CD4-positive, CD25-positive, alpha-beta regulatory T cell (primary cell): ENCODE measurements at regions not wholly inside any gene's neighbourhood (a gene's known extent, or its start where the extent isn't known, plus 50 kb on each side); places are given as distances from the start of the nearest gene placed in this dataset.
"Not testable (repeated sequence)": the region's sequence is repeated elsewhere in the genome, so short reads cannot be mapped to it uniquely, and the experiment has no call there.

ENCODE experiments used
- ATAC-seq, 2 donors: fragments of 150-1000 bp; cut with Tn5 transposase; one replicate each; pipeline ENCODE4 v1.10.0; 2021; ENCODE audit warnings: low read depth in 2 of 2, moderate number of reproducible peaks in 2 of 2, moderate library complexity in 1 of 2
- DNase-seq, 3 donors: peaks; one replicate each; pipeline versions ENCODE4 v3.0.0 to v3.0.0-alpha.2; 2012 to 2022; ENCODE audit warnings: mixed read lengths in 1 of 3
- H3K27ac ChIP-seq: one replicate; pipeline ENCODE4 v1.7.0; 2013; ENCODE audit warnings: mild to moderate bottlenecking, low read length; ENCODE audit not compliant: insufficient read depth, poor library complexity, severe bottlenecking
- H3K27me3 ChIP-seq: one replicate; pipeline ENCODE4 v1.7.0; 2013; ENCODE audit warnings: low read length; ENCODE audit not compliant: control insufficient read depth, insufficient read depth
- H3K36me3 ChIP-seq: one replicate; pipeline ENCODE4 v1.7.0; 2013; ENCODE audit warnings: mild to moderate bottlenecking, low read length, moderate library complexity; ENCODE audit not compliant: control insufficient read depth, insufficient read depth
- H3K4me1 ChIP-seq: 2 replicates; pipeline ENCODE4 v1.7.0; 2013; ENCODE audit warnings: mild to moderate bottlenecking, low read length; ENCODE audit not compliant: insufficient read depth, control insufficient read depth, poor library complexity, severe bottlenecking
- H3K4me3 ChIP-seq: one replicate; pipeline ENCODE4 v1.7.0; 2013; ENCODE audit warnings: low read depth, mild to moderate bottlenecking, low read length, moderate library complexity
- H3K9me3 ChIP-seq, 2 experiments: 1 replicate in 1 of 2; 2 replicates in 1 of 2; pipeline ENCODE4 v1.7.0; 2013; ENCODE audit warnings: low read length in 2 of 2, mild to moderate bottlenecking in 1 of 2, moderate library complexity in 1 of 2; ENCODE audit not compliant: control insufficient read depth in 2 of 2
- H3K27ac Mint-ChIP-seq, 3 donors: one replicate each; pipeline ENCODE4 v1.8.0; 2020 to 2022; ENCODE audit warnings: mild to moderate bottlenecking in 3 of 3, mixed read lengths in 3 of 3, moderate library complexity in 2 of 3
- H3K27me3 Mint-ChIP-seq: one replicate; pipeline ENCODE4 v1.8.0; 2022; ENCODE audit warnings: mild to moderate bottlenecking, mixed read lengths
- H3K36me3 Mint-ChIP-seq: one replicate; pipeline ENCODE4 v1.8.0; 2020; ENCODE audit warnings: mixed read lengths
- H3K4me1 Mint-ChIP-seq, 4 donors: one replicate each; pipeline ENCODE4 v1.8.0; 2020 to 2022; ENCODE audit warnings: mixed read lengths in 4 of 4, mild to moderate bottlenecking in 1 of 4
- H3K4me3 Mint-ChIP-seq, 4 donors: one replicate each; pipeline ENCODE4 v1.8.0; 2020 to 2022; ENCODE audit warnings: mild to moderate bottlenecking in 4 of 4, mixed read lengths in 4 of 4, moderate library complexity in 3 of 4
- H3K9me3 Mint-ChIP-seq, 7 donors: one replicate each; pipeline ENCODE4 v1.8.0; 2020 to 2022; ENCODE audit warnings: mixed read lengths in 7 of 7, mild to moderate bottlenecking in 3 of 7, moderate library complexity in 2 of 7

DNA sequence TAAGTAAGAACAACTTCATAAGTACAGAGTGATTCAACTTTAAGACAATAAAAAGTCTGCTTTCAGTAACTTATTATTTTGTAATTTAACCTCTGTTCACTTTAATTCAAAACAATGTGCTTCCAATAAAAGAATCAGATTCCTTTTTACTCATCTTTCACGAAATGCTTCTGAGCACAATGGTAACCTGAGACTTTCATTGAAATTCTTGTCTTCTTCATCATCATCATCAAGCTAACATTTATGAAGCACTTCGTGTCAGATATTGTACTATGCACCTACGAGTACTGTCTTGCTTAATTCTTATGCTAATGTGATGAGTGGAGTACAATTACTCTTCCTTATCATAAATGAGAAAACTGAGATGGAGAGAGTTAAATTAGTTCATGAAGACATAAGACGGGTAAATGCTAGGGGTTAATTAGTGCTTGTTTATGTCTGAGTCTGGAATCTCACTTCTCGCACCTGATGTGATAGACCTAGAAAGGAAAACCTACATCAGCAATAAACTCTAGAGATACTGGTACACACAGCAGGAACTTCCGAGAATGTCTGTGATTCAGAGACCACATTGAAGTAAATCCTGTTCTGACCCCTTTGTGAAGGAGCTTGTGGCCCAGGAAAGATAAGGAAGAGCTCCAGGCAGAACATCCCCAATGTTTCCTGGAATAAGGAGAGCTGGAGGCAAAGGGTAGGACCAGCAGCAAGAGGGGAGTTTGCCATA, 227.6 kb upstream of the ETAA1 start:
- Mint-ChIP-seq H3K4me1 (no peaks in the 10 kb centered on the region), H3K36me3 (no peaks in the 10 kb centered on the region), H3K27me3 (no peaks in the 10 kb centered on the region), H3K4me3 (no peak overlapping the region), H3K9me3 (peaks cover 0 to 31% (median 2%) of the 10 kb centered on the region in 7 donors), H3K27ac (no peak overlapping the region)
- H3K4me1 ChIP-seq = no peaks in the 10 kb centered on the region
- no peaks in the 10 kb centered on the region for H3K9me3 ChIP-seq
- no peaks in the 10 kb centered on the region for H3K27me3 ChIP-seq
- DNase-seq (no peak), ATAC-seq (no peak)
- H3K27ac ChIP-seq = no peak overlapping the region
- no peak overlapping the region for H3K4me3 ChIP-seq
- no peaks in the 10 kb centered on the region for H3K36me3 ChIP-seq

DNA sequence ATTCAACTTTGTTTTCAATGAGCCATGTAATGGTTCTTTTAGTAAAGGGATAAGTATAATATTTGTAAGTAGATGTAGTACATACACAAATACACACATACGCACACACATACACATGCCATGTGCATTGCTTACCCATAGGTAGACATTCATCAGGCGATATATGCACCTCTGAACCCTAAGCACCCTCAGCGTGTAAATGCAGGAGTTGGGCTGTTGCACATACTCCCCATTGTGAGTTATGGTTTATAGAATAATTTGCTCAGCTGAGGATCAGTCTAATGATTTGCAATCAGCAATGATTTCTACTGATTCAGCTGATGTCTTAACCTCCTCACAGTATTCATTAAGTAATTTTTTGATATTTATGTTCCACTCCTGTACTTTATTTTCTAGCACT, 217.6 kb upstream of the ETAA1 start:
- no peaks in the 10 kb centered on the region for H3K4me1 ChIP-seq
- Mint-ChIP-seq H3K4me1 (no peaks in the 10 kb centered on the region), H3K4me3 (no peak overlapping the region), H3K36me3 (no peaks in the 10 kb centered on the region), H3K27ac (no peak overlapping the region), H3K27me3 (peaks cover 4% of the 10 kb centered on the region), H3K9me3 (peaks cover 0 to 5% (median 4%) of the 10 kb centered on the region in 7 donors)
- no peak for ATAC-seq
- H3K27ac ChIP-seq = no peak overlapping the region
- no peaks in the 10 kb centered on the region for H3K9me3 ChIP-seq
- no peaks in the 10 kb centered on the region for H3K27me3 ChIP-seq
- H3K4me3 ChIP-seq = no peak overlapping the region
- DNase-seq = no peak
- no peaks in the 10 kb centered on the region for H3K36me3 ChIP-seq

DNA sequence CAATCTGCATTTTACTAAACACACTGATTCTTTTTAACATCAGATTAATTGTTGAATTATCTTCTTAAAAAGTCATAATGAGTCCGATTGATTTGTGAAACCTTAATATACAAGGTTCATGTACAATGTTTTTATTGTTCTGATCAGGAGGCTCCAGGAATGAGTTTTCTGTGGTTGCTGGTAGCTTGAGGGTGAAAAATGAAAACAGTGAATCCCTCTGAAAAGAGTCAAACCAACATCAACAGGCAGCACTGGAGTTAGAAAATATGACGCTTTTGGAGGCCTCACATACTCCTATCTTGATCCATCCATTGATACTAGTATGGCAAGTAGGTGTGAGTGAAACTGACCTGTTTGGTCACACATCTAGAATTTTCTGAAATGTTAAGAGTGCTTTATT, 216.3 kb upstream of the ETAA1 start:
- peaks cover 0 to 1% of the 10 kb centered on the region in 2 experiments for H3K9me3 ChIP-seq
- Mint-ChIP-seq H3K36me3 (no peaks in the 10 kb centered on the region), H3K4me3 (no peak overlapping the region), H3K9me3 (peaks cover 0 to 10% (median 4%) of the 10 kb centered on the region in 7 donors), H3K4me1 (no peaks in the 10 kb centered on the region), H3K27me3 (peaks cover 4% of the 10 kb centered on the region), H3K27ac (no peak overlapping the region)
- DNase-seq (no peak), ATAC-seq (no peak)
- no peaks in the 10 kb centered on the region for H3K27me3 ChIP-seq
- no peaks in the 10 kb centered on the region for H3K36me3 ChIP-seq
- no peak overlapping the region for H3K4me3 ChIP-seq
- H3K4me1 ChIP-seq = no peaks in the 10 kb centered on the region
- H3K27ac ChIP-seq = no peak overlapping the region

DNA sequence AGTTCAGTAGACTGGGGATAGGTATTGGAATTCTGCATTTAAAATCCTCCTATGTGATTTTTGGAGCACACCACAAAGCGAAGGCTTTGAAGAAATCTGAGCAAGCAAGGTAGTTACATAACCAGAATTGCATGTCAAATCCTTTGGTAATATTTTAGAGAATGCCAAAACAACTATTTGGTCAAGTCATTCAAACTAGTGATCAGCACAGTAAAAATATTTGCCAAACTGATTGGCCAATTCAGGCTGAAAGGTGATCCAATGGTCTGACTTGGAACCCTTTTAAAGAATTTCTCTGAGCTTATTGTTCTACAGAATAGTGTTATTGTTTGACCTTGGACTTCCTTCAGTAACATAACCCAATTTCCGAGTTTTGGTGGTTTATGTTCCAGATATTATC, 214.2 kb upstream of the ETAA1 start:
- peaks cover 0 to 10% (median 7%) of the 10 kb centered on the region in 7 donors for H3K9me3 Mint-ChIP-seq
- no peaks in the 10 kb centered on the region for H3K27me3 ChIP-seq
- no peak overlapping the region for H3K27ac Mint-ChIP-seq
- H3K36me3 Mint-ChIP-seq = no peaks in the 10 kb centered on the region
- no peaks in the 10 kb centered on the region for H3K4me1 ChIP-seq
- no peaks in the 10 kb centered on the region for H3K4me1 Mint-ChIP-seq
- H3K27ac ChIP-seq = no peak overlapping the region
- no peak for ATAC-seq
- no peaks in the 10 kb centered on the region for H3K36me3 ChIP-seq
- H3K27me3 Mint-ChIP-seq = no peaks in the 10 kb centered on the region
- H3K4me3 ChIP-seq = no peak overlapping the region
- DNase-seq = no peak
- H3K4me3 Mint-ChIP-seq = no peak overlapping the region
- peaks cover 0 to 2% of the 10 kb centered on the region in 2 experiments for H3K9me3 ChIP-seq

DNA sequence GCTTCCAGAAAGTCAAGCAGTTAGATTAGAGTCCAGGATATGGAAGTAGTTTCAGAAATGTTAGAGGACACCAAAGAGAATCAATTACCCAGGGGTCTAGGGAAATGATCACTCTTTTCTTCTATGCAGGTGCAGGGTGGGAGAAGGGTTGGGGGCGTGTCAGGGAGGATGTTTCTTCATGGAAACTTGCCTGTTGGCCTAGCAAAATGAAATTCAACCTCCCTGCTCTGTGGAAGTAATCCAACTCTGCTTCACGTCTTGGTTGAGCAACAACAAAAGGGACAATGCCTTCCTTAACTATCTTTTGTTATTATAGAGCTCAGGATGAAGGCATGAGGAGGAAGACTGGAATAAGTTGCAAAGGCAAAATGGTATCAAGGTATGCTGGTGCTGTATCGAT, 210.8 kb upstream of the ETAA1 start:
- H3K4me3 ChIP-seq = no peak overlapping the region
- no peaks in the 10 kb centered on the region for H3K36me3 Mint-ChIP-seq
- H3K27me3 Mint-ChIP-seq = no peaks in the 10 kb centered on the region
- H3K36me3 ChIP-seq = no peaks in the 10 kb centered on the region
- no peaks in the 10 kb centered on the region for H3K27me3 ChIP-seq
- no peaks in the 10 kb centered on the region for H3K4me1 Mint-ChIP-seq
- H3K27ac ChIP-seq = no peak overlapping the region
- no peak for ATAC-seq
- peaks cover 0 to 10% (median 5%) of the 10 kb centered on the region in 7 donors for H3K9me3 Mint-ChIP-seq
- H3K9me3 ChIP-seq = peaks cover 0 to 2% of the 10 kb centered on the region in 2 experiments
- no peak overlapping the region for H3K27ac Mint-ChIP-seq
- H3K4me1 ChIP-seq = no peaks in the 10 kb centered on the region
- H3K4me3 Mint-ChIP-seq = no peak overlapping the region
- no peak for DNase-seq

DNA sequence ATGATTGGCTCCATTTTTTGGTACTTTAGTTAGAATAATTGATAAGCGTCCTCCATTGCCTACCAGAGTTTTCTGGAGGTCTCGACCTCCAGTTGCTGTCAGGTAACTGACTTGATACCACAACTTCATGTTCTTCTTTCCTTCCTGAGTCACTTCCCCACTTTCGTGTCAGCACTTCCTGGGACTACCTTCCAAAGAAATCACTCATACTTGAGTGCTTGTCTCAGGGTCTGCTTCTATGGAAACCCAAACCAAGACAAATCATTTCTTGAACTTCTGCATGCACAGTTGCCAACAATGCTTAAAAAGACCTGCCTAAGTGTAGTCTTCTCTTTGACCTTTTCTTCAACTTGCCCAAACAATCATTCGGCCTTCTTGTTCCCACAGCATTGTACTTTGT, 210.3 kb upstream of the ETAA1 start:
- Histone ChIP-seq H3K36me3 (no peaks in the 10 kb centered on the region), H3K4me1 (no peaks in the 10 kb centered on the region), H3K4me3 (no peak overlapping the region), H3K9me3 (peaks cover 0 to 2% of the 10 kb centered on the region in 2 experiments), H3K27me3 (no peaks in the 10 kb centered on the region), H3K27ac (no peak overlapping the region)
- no peaks in the 10 kb centered on the region for H3K27me3 Mint-ChIP-seq
- no peaks in the 10 kb centered on the region for H3K36me3 Mint-ChIP-seq
- ATAC-seq (no peak), DNase-seq (no peak)
- no peak overlapping the region for H3K4me3 Mint-ChIP-seq
- H3K27ac Mint-ChIP-seq = no peak overlapping the region
- peaks cover 0 to 10% (median 5%) of the 10 kb centered on the region in 7 donors for H3K9me3 Mint-ChIP-seq
- H3K4me1 Mint-ChIP-seq = no peaks in the 10 kb centered on the region

DNA sequence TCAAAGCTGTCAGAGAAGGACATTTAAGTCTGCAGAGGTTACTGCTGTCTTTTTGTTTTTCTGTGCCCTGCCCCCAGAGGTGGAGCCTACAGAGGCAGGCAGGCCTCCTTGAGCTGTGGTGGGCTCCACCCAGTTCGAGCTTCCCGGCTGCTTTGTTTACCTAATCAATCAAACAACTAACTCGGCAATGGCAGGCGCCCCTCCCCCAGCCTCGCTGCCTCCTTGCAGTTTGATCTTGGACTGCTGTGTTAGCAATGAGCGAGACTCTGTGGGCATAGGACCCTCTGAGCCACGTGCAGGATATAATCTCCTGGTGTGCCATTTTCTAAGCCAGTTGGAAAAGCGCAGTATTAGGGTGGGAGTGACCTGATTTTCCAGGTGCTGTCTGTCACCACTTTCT, 201.8 kb upstream of the ETAA1 start:
- not testable (repeated sequence) for H3K27me3 Mint-ChIP-seq, DNase-seq, H3K4me1 ChIP-seq, H3K9me3 ChIP-seq, H3K27ac Mint-ChIP-seq, H3K36me3 Mint-ChIP-seq, H3K27me3 ChIP-seq, H3K4me3 Mint-ChIP-seq, H3K27ac ChIP-seq, H3K4me1 Mint-ChIP-seq, ATAC-seq, H3K4me3 ChIP-seq, H3K36me3 ChIP-seq
- H3K9me3 Mint-ChIP-seq = peaks cover 0 to 12% (median 5%) of the 10 kb centered on the region in 7 donors

DNA sequence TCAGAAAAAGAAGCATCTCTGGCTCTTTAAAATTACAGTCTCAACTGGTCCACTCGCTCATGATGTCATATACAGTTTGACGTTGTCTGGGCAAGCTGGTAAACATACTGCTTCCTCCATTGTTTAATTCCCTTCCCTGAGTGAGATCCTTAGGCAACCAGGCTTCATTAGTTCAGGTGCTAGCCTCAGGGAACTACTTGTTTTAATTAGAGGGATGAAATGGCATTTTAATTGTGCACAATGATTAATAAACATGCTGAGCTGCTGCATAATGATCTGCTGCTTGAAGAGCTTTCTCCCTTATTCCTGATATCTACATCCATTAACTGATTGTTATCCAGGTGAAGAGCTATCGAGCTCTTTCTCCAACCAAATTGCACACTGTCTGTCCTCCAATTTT, 195.6 kb upstream of the ETAA1 start:
- H3K4me1 Mint-ChIP-seq = no peaks in the 10 kb centered on the region
- Histone ChIP-seq H3K4me3 (no peak overlapping the region), H3K27ac (no peak overlapping the region), H3K4me1 (no peaks in the 10 kb centered on the region), H3K27me3 (no peaks in the 10 kb centered on the region), H3K36me3 (no peaks in the 10 kb centered on the region), H3K9me3 (no peaks in the 10 kb centered on the region)
- peaks cover 0 to 9% (median 0%) of the 10 kb centered on the region in 7 donors for H3K9me3 Mint-ChIP-seq
- H3K27me3 Mint-ChIP-seq = no peaks in the 10 kb centered on the region
- no peak overlapping the region for H3K4me3 Mint-ChIP-seq
- H3K27ac Mint-ChIP-seq = no peak overlapping the region
- H3K36me3 Mint-ChIP-seq = no peaks in the 10 kb centered on the region
- DNase-seq (no peak), ATAC-seq (no peak)
